WTC11 (cell line): ENCODE measurements at regions not wholly inside any gene's neighbourhood (a gene's known extent, or its start where the extent isn't known, plus 50 kb on each side); places are given as distances from the start of the nearest gene placed in this dataset.

Experiments
- ELF4 ChIP-seq: sonication (generic); formaldehyde crosslinking; IDR thresholded peaks from 2 replicates; pipeline ENCODE4 v1.8.1; 2022; ENCODE audit warnings: low read depth, mild to moderate bottlenecking, moderate library complexity, missing genetic modification reagents
- FOXJ3 ChIP-seq: sonication (generic); formaldehyde crosslinking; IDR thresholded peaks from 2 replicates; pipeline ENCODE4 v1.9.0; 2021; ENCODE audit warnings: missing genetic modification reagents, mild to moderate bottlenecking, borderline replicate concordance
- NFYB ChIP-seq: sonication (generic); formaldehyde crosslinking; conservative IDR thresholded peaks from 2 replicates; pipeline ENCODE4 v1.8.0; 2022; ENCODE audit warnings: low read depth, missing genetic modification reagents
- RELA ChIP-seq: sonication (generic); formaldehyde crosslinking; IDR thresholded peaks from 2 replicates; pipeline ENCODE4 v1.8.1; 2022; ENCODE audit warnings: missing genetic modification reagents, mild to moderate bottlenecking, borderline replicate concordance
- SMAD4 ChIP-seq: sonication (generic); formaldehyde crosslinking; IDR thresholded peaks from 2 replicates; pipeline ENCODE4 v1.8.0; 2022; ENCODE audit warnings: mild to moderate bottlenecking, missing genetic modification reagents
- TEAD4 ChIP-seq: sonication (generic); formaldehyde crosslinking; IDR thresholded peaks from 2 replicates; pipeline ENCODE4 v1.8.0; 2022; ENCODE audit warnings: mild to moderate bottlenecking, missing genetic modification reagents
- TF ChIP-seq, protein P1 (sequence below): fragments of 200-600 bp; IDR thresholded peaks from 2 replicates; pipeline ENCODE4 v1.8.0; 2022; ENCODE audit warnings: antibody characterized with exemption
- TF ChIP-seq, protein P2 (sequence below): sonication (generic); formaldehyde crosslinking; IDR thresholded peaks from 2 replicates; pipeline ENCODE4 v1.8.0; 2022; ENCODE audit warnings: mild to moderate bottlenecking, missing genetic modification reagents
- TF ChIP-seq, protein P3 (sequence below): sonication (generic); formaldehyde crosslinking; IDR thresholded peaks from 2 replicates; pipeline ENCODE4 v1.8.1; 2023; ENCODE audit warnings: mild to moderate bottlenecking, missing genetic modification reagents, moderate library complexity
- TF ChIP-seq, protein P4 (sequence below): fragments of 250-450 bp; sonication (Bioruptor Pico); conservative IDR thresholded peaks from 2 replicates; pipeline ENCODE4 v1.9.0; 2021; ENCODE audit warnings: mild to moderate bottlenecking
- TF ChIP-seq, protein P5 (sequence below): sonication (generic); formaldehyde crosslinking; conservative IDR thresholded peaks from 2 replicates; pipeline ENCODE4 v1.8.1; 2023; ENCODE audit warnings: mild to moderate bottlenecking, low read depth, missing genetic modification reagents, moderate library complexity
- TF ChIP-seq, protein P6 (sequence below): sonication (generic); formaldehyde crosslinking; IDR thresholded peaks from 2 replicates; pipeline ENCODE4 v1.8.1; 2022; ENCODE audit warnings: mild to moderate bottlenecking, moderate library complexity, missing genetic modification reagents
- TF ChIP-seq, protein P7 (sequence below): fragments of 250-450 bp; sonication (Bioruptor Pico); IDR thresholded peaks from 2 replicates; pipeline ENCODE4 v1.9.0; 2021; ENCODE audit warnings: mild to moderate bottlenecking
- TF ChIP-seq, protein P8 (sequence below): sonication (generic); formaldehyde crosslinking; IDR thresholded peaks from 2 replicates; pipeline ENCODE4 v1.8.1; 2022; ENCODE audit warnings: low read depth, missing genetic modification reagents, borderline replicate concordance

DNA sequence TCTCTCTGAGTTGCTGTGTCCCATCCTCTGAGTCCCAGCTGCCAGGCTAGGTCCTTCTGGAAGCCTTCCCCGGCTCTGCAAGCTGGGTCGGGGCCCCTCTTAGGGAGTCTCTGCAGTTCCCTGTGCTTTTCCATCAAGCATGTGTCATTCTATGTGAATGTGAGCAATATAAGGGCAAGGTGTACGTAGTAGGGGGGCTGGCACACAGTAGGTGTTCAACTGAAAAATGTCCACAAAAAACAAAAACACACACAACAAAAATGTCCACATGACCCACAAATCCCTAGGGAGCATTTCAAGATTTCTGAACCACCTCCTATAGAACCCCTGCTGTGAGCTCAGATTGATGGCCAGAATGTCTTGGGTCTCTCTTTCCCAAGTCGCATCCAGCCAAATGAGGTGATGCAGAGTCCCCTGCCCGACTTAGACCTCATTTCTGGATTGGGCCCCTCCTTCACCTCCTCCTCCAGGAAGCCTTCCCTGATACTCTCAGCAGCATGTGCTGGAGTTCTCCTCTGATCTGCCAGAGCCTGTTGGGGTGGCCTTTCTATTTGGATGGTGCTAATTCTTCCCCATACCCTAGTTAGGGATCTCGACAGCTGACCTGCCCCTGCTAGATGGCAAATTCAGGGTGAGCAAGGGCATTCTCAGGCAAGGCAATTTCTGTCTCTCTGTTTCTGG lies 196.1 kb upstream of the LHX5 start:
- TF ChIP-seq, protein P1, sequence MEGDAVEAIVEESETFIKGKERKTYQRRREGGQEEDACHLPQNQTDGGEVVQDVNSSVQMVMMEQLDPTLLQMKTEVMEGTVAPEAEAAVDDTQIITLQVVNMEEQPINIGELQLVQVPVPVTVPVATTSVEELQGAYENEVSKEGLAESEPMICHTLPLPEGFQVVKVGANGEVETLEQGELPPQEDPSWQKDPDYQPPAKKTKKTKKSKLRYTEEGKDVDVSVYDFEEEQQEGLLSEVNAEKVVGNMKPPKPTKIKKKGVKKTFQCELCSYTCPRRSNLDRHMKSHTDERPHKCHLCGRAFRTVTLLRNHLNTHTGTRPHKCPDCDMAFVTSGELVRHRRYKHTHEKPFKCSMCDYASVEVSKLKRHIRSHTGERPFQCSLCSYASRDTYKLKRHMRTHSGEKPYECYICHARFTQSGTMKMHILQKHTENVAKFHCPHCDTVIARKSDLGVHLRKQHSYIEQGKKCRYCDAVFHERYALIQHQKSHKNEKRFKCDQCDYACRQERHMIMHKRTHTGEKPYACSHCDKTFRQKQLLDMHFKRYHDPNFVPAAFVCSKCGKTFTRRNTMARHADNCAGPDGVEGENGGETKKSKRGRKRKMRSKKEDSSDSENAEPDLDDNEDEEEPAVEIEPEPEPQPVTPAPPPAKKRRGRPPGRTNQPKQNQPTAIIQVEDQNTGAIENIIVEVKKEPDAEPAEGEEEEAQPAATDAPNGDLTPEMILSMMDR, result no peak
- TF ChIP-seq NFYB (CRISPR knock-in tag) (no peak), TEAD4 (CRISPR knock-in tag) (no peak), RELA (CRISPR knock-in tag) (no peak), ELF4 (CRISPR knock-in tag) (no peak), SMAD4 (CRISPR knock-in tag) (no peak), FOXJ3 (CRISPR knock-in tag) (no peak)
- TF ChIP-seq, protein P2, sequence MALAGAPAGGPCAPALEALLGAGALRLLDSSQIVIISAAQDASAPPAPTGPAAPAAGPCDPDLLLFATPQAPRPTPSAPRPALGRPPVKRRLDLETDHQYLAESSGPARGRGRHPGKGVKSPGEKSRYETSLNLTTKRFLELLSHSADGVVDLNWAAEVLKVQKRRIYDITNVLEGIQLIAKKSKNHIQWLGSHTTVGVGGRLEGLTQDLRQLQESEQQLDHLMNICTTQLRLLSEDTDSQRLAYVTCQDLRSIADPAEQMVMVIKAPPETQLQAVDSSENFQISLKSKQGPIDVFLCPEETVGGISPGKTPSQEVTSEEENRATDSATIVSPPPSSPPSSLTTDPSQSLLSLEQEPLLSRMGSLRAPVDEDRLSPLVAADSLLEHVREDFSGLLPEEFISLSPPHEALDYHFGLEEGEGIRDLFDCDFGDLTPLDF, result no peak
- TF ChIP-seq, protein P3, sequence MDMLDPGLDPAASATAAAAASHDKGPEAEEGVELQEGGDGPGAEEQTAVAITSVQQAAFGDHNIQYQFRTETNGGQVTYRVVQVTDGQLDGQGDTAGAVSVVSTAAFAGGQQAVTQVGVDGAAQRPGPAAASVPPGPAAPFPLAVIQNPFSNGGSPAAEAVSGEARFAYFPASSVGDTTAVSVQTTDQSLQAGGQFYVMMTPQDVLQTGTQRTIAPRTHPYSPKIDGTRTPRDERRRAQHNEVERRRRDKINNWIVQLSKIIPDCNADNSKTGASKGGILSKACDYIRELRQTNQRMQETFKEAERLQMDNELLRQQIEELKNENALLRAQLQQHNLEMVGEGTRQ (CRISPR knock-in tag), result no peak
- TF ChIP-seq, protein P4, sequence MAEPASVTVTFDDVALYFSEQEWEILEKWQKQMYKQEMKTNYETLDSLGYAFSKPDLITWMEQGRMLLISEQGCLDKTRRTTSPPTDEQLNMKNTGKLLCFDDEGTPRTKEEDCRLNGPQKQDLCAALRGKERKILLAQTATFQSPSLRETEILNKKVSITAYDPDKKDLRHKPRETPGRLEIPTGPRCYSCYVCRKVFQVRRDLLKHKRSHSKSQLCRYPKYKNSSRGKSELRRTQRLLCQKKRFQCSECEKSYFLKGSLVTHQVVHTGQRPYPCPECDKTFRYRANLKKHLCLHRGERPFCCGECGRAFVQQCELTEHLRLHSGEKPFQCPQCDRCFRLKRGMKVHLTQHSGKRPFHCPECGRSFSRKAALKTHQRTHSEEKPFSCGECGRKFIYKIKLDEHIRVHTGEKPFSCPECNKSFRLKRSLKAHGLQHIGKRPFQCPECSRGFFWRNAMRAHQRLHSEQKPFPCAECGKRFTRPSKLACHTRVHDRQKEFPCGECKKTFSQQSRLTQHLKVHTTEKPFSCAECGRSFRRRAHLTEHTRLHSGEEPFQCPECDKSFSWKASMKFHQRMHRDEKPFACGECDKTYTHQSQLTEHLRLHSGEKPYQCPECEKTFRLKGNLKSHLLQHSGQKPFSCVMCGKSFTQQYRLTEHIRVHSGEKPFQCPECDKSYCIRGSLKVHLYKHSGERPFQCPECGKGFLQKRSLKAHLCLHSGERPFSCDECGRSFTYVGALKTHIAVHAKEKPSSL (CRISPR knock-in tag), result no peak
- TF ChIP-seq, protein P5, sequence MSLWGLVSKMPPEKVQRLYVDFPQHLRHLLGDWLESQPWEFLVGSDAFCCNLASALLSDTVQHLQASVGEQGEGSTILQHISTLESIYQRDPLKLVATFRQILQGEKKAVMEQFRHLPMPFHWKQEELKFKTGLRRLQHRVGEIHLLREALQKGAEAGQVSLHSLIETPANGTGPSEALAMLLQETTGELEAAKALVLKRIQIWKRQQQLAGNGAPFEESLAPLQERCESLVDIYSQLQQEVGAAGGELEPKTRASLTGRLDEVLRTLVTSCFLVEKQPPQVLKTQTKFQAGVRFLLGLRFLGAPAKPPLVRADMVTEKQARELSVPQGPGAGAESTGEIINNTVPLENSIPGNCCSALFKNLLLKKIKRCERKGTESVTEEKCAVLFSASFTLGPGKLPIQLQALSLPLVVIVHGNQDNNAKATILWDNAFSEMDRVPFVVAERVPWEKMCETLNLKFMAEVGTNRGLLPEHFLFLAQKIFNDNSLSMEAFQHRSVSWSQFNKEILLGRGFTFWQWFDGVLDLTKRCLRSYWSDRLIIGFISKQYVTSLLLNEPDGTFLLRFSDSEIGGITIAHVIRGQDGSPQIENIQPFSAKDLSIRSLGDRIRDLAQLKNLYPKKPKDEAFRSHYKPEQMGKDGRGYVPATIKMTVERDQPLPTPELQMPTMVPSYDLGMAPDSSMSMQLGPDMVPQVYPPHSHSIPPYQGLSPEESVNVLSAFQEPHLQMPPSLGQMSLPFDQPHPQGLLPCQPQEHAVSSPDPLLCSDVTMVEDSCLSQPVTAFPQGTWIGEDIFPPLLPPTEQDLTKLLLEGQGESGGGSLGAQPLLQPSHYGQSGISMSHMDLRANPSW, result no peak
- TF ChIP-seq, protein P6, sequence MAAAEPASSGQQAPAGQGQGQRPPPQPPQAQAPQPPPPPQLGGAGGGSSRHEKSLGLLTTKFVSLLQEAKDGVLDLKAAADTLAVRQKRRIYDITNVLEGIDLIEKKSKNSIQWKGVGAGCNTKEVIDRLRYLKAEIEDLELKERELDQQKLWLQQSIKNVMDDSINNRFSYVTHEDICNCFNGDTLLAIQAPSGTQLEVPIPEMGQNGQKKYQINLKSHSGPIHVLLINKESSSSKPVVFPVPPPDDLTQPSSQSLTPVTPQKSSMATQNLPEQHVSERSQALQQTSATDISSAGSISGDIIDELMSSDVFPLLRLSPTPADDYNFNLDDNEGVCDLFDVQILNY, result no peak
- TF ChIP-seq, protein P7, sequence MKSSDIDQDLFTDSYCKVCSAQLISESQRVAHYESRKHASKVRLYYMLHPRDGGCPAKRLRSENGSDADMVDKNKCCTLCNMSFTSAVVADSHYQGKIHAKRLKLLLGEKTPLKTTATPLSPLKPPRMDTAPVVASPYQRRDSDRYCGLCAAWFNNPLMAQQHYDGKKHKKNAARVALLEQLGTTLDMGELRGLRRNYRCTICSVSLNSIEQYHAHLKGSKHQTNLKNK, result no peak
- TF ChIP-seq, protein P8, sequence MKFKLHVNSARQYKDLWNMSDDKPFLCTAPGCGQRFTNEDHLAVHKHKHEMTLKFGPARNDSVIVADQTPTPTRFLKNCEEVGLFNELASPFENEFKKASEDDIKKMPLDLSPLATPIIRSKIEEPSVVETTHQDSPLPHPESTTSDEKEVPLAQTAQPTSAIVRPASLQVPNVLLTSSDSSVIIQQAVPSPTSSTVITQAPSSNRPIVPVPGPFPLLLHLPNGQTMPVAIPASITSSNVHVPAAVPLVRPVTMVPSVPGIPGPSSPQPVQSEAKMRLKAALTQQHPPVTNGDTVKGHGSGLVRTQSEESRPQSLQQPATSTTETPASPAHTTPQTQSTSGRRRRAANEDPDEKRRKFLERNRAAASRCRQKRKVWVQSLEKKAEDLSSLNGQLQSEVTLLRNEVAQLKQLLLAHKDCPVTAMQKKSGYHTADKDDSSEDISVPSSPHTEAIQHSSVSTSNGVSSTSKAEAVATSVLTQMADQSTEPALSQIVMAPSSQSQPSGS (CRISPR knock-in tag), result no peak
